ENCODE measurements at regions not wholly inside any gene's neighbourhood (a gene's known extent, or its start where the extent isn't known, plus 50 kb on each side); places are given as distances from the start of the nearest gene placed in this dataset.
A peak's percentile ranks its signal among the peaks of the same experiment; 100 is the strongest.
"Not testable (repeated sequence)": the region's sequence is repeated elsewhere in the genome, so short reads cannot be mapped to it uniquely, and the experiment has no call there.

GRCh38 chr9:75265525-75265972, 177.2 kb downstream of the OSTF1 start:
- Histone ChIP-seq H3K79me2 (replicated peaks; ENCODE audit: insufficient read depth, low read length) (no peaks in the 10 kb centered on the region), H3K4me3 (ENCODE audit: low read length) (no peak overlapping the region), H3K4me2 (ENCODE audit: low read length) (no peak overlapping the region), H3K36me3 (ENCODE audit: insufficient read depth, low read length) (no peaks in the 10 kb centered on the region), H3K9me3 (ENCODE audit: low read length) (no peaks in the 10 kb centered on the region), H4K20me1 (ENCODE audit: insufficient read depth) (no peaks in the 10 kb centered on the region), H3K9me2 (ENCODE audit: insufficient read depth, low read length) (no peaks in the 10 kb centered on the region), H3K27ac (ENCODE audit: low read length) (no peak overlapping the region), H2AFZ (ENCODE audit: low read depth, low read length) (no peak overlapping the region), H3K27me3 (ENCODE audit: insufficient read depth, low read depth, low read length) (no peaks in the 10 kb centered on the region), H3F3A (ENCODE audit: insufficient read depth, low read length, poor library complexity, severe bottlenecking) (no peaks in the 10 kb centered on the region), H3K9ac (ENCODE audit: low read length) (no peak overlapping the region)
- TF ChIP-seq REST (IDR thresholded peaks at IDR 0.05; ENCODE audit: borderline replicate concordance) (no peak), EP300 (conservative IDR thresholded peaks at IDR 0.05; ENCODE audit: poor library complexity, severe bottlenecking) (no peak), SMC3 (conservative IDR thresholded peaks at IDR 0.05; ENCODE audit: poor library complexity) (peak; percentile 95), CTCF (IDR thresholded peaks at IDR 0.05; ENCODE audit: poor library complexity, severe bottlenecking) (peak; percentile 93), RAD21 (conservative IDR thresholded peaks at IDR 0.05) (peak; percentile 92), POLR2AphosphoS5 (IDR thresholded peaks at IDR 0.05) (no peak)

- no peaks in the 10 kb centered on the region for H3K9me3 ChIP-seq (ENCODE audit: low read length)
- H3K4me3 ChIP-seq (ENCODE audit: low read length) = no peak overlapping the region
- H3K9me2 ChIP-seq (ENCODE audit: insufficient read depth, low read length) = no peaks in the 10 kb centered on the region
- H2AFZ ChIP-seq (ENCODE audit: low read depth, low read length) = no peak overlapping the region
- no peaks in the 10 kb centered on the region for H3K27me3 ChIP-seq (ENCODE audit: insufficient read depth, low read depth, low read length)
- no peaks in the 10 kb centered on the region for H3K36me3 ChIP-seq (ENCODE audit: insufficient read depth, low read length)
- no peak overlapping the region for H3K9ac ChIP-seq (ENCODE audit: low read length)
- no peaks in the 10 kb centered on the region for H3K79me2 ChIP-seq (replicated peaks; ENCODE audit: insufficient read depth, low read length)
- no peak overlapping the region for H3K4me2 ChIP-seq (ENCODE audit: low read length)
- TF ChIP-seq TAF1 (IDR thresholded peaks at IDR 0.05; ENCODE audit: low read depth) = no peak
- TF ChIP-seq RAD21 (conservative IDR thresholded peaks at IDR 0.05) = no peak
- TF ChIP-seq CTCF (IDR thresholded peaks at IDR 0.05; ENCODE audit: poor library complexity, severe bottlenecking) = no peak
- no peak for TF ChIP-seq MXI1 (conservative IDR thresholded peaks at IDR 0.05; ENCODE audit: poor library complexity, severe bottlenecking)
- no peak for TF ChIP-seq REST (IDR thresholded peaks at IDR 0.05; ENCODE audit: borderline replicate concordance)
- TF ChIP-seq POLR2AphosphoS5 (IDR thresholded peaks at IDR 0.05) = no peak
- TF ChIP-seq EZH2 (IDR thresholded peaks at IDR 0.05; ENCODE audit: borderline replicate concordance, insufficient read depth, low read length, poor library complexity, severe bottlenecking) = no peak
- TF ChIP-seq SMC3 (conservative IDR thresholded peaks at IDR 0.05; ENCODE audit: poor library complexity) = no peak
- TF ChIP-seq EP300 (conservative IDR thresholded peaks at IDR 0.05; ENCODE audit: poor library complexity, severe bottlenecking) = no peak
- no peak overlapping the region for H3K27ac ChIP-seq (ENCODE audit: low read length)
- H3F3A ChIP-seq (ENCODE audit: insufficient read depth, low read length, poor library complexity, severe bottlenecking) = no peaks in the 10 kb centered on the region
- H4K20me1 ChIP-seq (ENCODE audit: insufficient read depth) = no peaks in the 10 kb centered on the region
Observed at GRCh38 chr9:75269197-75269596, 180.9 kb downstream of the OSTF1 start.

GRCh38 chr9:75273055-75273454, 184.7 kb downstream of the OSTF1 start:
- not testable (repeated sequence) for H3K79me2 ChIP-seq (replicated peaks; ENCODE audit: insufficient read depth, low read length); H3K9me3 ChIP-seq (ENCODE audit: low read length); H3K27ac ChIP-seq (ENCODE audit: low read length); H3F3A ChIP-seq (ENCODE audit: insufficient read depth, low read length, poor library complexity, severe bottlenecking); H3K9me2 ChIP-seq (ENCODE audit: insufficient read depth, low read length); H3K36me3 ChIP-seq (ENCODE audit: insufficient read depth, low read length); H3K9ac ChIP-seq (ENCODE audit: low read length); H2AFZ ChIP-seq (ENCODE audit: low read depth, low read length); H3K4me3 ChIP-seq (ENCODE audit: low read length); H4K20me1 ChIP-seq (ENCODE audit: insufficient read depth); H3K27me3 ChIP-seq (ENCODE audit: insufficient read depth, low read depth, low read length); H3K4me2 ChIP-seq (ENCODE audit: low read length)
